ENCODE measurements at regions not wholly inside any gene's neighbourhood (a gene's known extent, or its start where the extent isn't known, plus 50 kb on each side); places are given as distances from the start of the nearest gene placed in this dataset.

GRCh38 chr1:234932106-234932505, 196.5 kb downstream of the TOMM20 start (continued):
- TF ChIP-seq ATF3 (IDR thresholded peaks at IDR 0.05) (no peak), ZFX (IDR thresholded peaks at IDR 0.05) (no peak), SIN3A (IDR thresholded peaks at IDR 0.05; ENCODE audit: low read depth) (no peak), RAD21 (IDR thresholded peaks at IDR 0.05; ENCODE audit: low read depth) (no peak), ZBTB33 (IDR thresholded peaks at IDR 0.05; ENCODE audit: extremely low read depth, insufficient replicate concordance, low read length) (no peak), SP1 (IDR thresholded peaks at IDR 0.05; ENCODE audit: low read depth) (no peak), POLR2A (IDR thresholded peaks at IDR 0.05; ENCODE audit: borderline replicate concordance, extremely low read depth, insufficient read depth, insufficient read length) (no peak), EZH2phosphoT487 (IDR thresholded peaks at IDR 0.05; ENCODE audit: borderline replicate concordance) (no peak)

GRCh38 chr1:234931404-234931973, 197.1 kb downstream of the TOMM20 start:
- Histone ChIP-seq H3K36me3 (ENCODE audit: control insufficient read depth in 1 of 2, insufficient read depth in 2 of 2, low read length in 2 of 2) (no peaks in the 10 kb centered on the region), H3K27me3 (ENCODE audit: insufficient read depth, low read length) (no peaks in the 10 kb centered on the region; the same call in 1 of the 2 replicates), H3K27ac (ENCODE audit: low read depth, low read length) (no peak overlapping the region), H3K9ac (ENCODE audit: low read length) (no peak overlapping the region), H3K9me3 (ENCODE audit: control insufficient read depth in 1 of 2, insufficient read depth in 1 of 2, low read depth in 1 of 2, low read length in 2 of 2) (no peaks in the 10 kb centered on the region), H3K9me2 (ENCODE audit: insufficient read depth) (no peaks in the 10 kb centered on the region), H3K4me3 (replicated peaks in 1 of 2; ENCODE audit: low read depth in 1 of 2, low read length in 2 of 2) (no peak overlapping the region), H3K4me2 (ENCODE audit: low read length) (no peak overlapping the region), H4K20me1 (ENCODE audit: insufficient read depth) (no peaks in the 10 kb centered on the region), H3K4me1 (ENCODE audit: control insufficient read depth in 1 of 2, insufficient read depth in 2 of 2, low read length in 2 of 2) (peaks cover 0 to 4% of the 10 kb centered on the region in 2 experiments; a peak in 2 of 4 replicates), H3K79me2 (ENCODE audit: insufficient read depth, low read length) (no peaks in the 10 kb centered on the region), H2AFZ (ENCODE audit: low read depth, low read length, poor library complexity, severe bottlenecking) (no peak overlapping the region)
- CTCF ChIA-PET = no interaction called here
- DNase-seq (ENCODE audit: low read depth, low spot score) (no peak), ATAC-seq (no peak)
- intact Hi-C loops (cut with micrococcal nuclease) = no loop called here
- POLR2A ChIA-PET = no interaction called here
- BruUV-seq (replicated peaks) = no TSS peak
- RAD21 ChIA-PET (ENCODE audit: low non-redundant PET in 1 of 2, low total read pairs in 2 of 2, uncharacterized antibody in 2 of 2, unreplicated experiment in 2 of 2) = no interaction called here
- TF ChIP-seq ZFX (IDR thresholded peaks at IDR 0.05) = no peak
- TF ChIP-seq ELF1 (IDR thresholded peaks at IDR 0.05; ENCODE audit: borderline replicate concordance, low read depth) = no peak
- no peak for TF ChIP-seq SP1 (IDR thresholded peaks at IDR 0.05; ENCODE audit: low read depth)
- TF ChIP-seq ZBTB33 (IDR thresholded peaks at IDR 0.05; ENCODE audit: extremely low read depth, insufficient replicate concordance, low read length) = no peak
- TF ChIP-seq, protein P1, sequence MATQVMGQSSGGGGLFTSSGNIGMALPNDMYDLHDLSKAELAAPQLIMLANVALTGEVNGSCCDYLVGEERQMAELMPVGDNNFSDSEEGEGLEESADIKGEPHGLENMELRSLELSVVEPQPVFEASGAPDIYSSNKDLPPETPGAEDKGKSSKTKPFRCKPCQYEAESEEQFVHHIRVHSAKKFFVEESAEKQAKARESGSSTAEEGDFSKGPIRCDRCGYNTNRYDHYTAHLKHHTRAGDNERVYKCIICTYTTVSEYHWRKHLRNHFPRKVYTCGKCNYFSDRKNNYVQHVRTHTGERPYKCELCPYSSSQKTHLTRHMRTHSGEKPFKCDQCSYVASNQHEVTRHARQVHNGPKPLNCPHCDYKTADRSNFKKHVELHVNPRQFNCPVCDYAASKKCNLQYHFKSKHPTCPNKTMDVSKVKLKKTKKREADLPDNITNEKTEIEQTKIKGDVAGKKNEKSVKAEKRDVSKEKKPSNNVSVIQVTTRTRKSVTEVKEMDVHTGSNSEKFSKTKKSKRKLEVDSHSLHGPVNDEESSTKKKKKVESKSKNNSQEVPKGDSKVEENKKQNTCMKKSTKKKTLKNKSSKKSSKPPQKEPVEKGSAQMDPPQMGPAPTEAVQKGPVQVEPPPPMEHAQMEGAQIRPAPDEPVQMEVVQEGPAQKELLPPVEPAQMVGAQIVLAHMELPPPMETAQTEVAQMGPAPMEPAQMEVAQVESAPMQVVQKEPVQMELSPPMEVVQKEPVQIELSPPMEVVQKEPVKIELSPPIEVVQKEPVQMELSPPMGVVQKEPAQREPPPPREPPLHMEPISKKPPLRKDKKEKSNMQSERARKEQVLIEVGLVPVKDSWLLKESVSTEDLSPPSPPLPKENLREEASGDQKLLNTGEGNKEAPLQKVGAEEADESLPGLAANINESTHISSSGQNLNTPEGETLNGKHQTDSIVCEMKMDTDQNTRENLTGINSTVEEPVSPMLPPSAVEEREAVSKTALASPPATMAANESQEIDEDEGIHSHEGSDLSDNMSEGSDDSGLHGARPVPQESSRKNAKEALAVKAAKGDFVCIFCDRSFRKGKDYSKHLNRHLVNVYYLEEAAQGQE (IDR thresholded peaks at IDR 0.05; ENCODE audit: low read depth) = no peak
- no peak for TF ChIP-seq ZNF274 (IDR thresholded peaks at IDR 0.05; ENCODE audit: low read depth, low read length)
- no peak for TF ChIP-seq SIN3A (IDR thresholded peaks at IDR 0.05; ENCODE audit: low read depth)
- no peak for TF ChIP-seq CBX3 (IDR thresholded peaks at IDR 0.05; ENCODE audit: low read depth)
- TF ChIP-seq JUND (IDR thresholded peaks at IDR 0.05) = no peak
- TF ChIP-seq RAD21 (IDR thresholded peaks at IDR 0.05; ENCODE audit: low read depth) = no peak
- TF ChIP-seq EZH2 (IDR thresholded peaks at IDR 0.05) = no peak
- TF ChIP-seq EZH2phosphoT487 (IDR thresholded peaks at IDR 0.05; ENCODE audit: borderline replicate concordance) = no peak
- no peak for TF ChIP-seq YY1 (IDR thresholded peaks at IDR 0.05; ENCODE audit: extremely low read depth, insufficient replicate concordance, low read depth, low read length)
- no peak for TF ChIP-seq EGR1 (IDR thresholded peaks at IDR 0.05; ENCODE audit: low read depth)
- TF ChIP-seq CEBPB (IDR thresholded peaks at IDR 0.05; ENCODE audit: low read depth) = no peak
- TF ChIP-seq POLR2A (IDR thresholded peaks at IDR 0.05; ENCODE audit: borderline replicate concordance, extremely low read depth, insufficient read depth, insufficient read length) = no peak
- TF ChIP-seq FOSL1 (IDR thresholded peaks at IDR 0.05; ENCODE audit: low read depth) = no peak
